ENCODE measurements at regions not wholly inside any gene's neighbourhood (a gene's known extent, or its start where the extent isn't known, plus 50 kb on each side); places are given as distances from the start of the nearest gene placed in this dataset.

GRCh38 chr13:67827992-67828391 lies 597.9 kb upstream of the PCDH9 start:
- Histone ChIP-seq H3K9ac (ENCODE audit: low read length) (no peak overlapping the region), H4K20me1 (ENCODE audit: low read depth, low read length) (no peaks in the 10 kb centered on the region), H3K27ac (ENCODE audit: low read depth, low read length) (no peak overlapping the region), H3K27me3 (ENCODE audit: low read length) (no peaks in the 10 kb centered on the region), H3F3A (ENCODE audit: insufficient read depth) (no peaks in the 10 kb centered on the region), H3K9me3 (ENCODE audit: insufficient read depth, low read length) (no peaks in the 10 kb centered on the region), H3K79me2 (ENCODE audit: insufficient read depth, low read length) (no peaks in the 10 kb centered on the region), H3K4me3 (ENCODE audit: insufficient read depth, low read length, poor library complexity, severe bottlenecking) (no peak overlapping the region), H3K4me2 (ENCODE audit: low read depth, low read length, poor library complexity, severe bottlenecking) (no peak overlapping the region), H3K36me3 (ENCODE audit: low read length) (no peaks in the 10 kb centered on the region), H2AFZ (ENCODE audit: low read depth, low read length, severe bottlenecking) (no peak overlapping the region), H3K9me2 (replicated peaks; ENCODE audit: insufficient read depth, low read length) (no peaks in the 10 kb centered on the region)
- TF ChIP-seq CTCF (IDR thresholded peaks at IDR 0.05; ENCODE audit: insufficient read depth, low read length, poor library complexity, severe bottlenecking) (no peak), EZH2phosphoT487 (conservative IDR thresholded peaks at IDR 0.05; ENCODE audit: low read length) (no peak)

- Histone ChIP-seq H3F3A (ENCODE audit: insufficient read depth) (no peaks in the 10 kb centered on the region), H2AFZ (ENCODE audit: low read depth, low read length, severe bottlenecking) (peak overlapping the region; percentile 80)
Observed at GRCh38 chr13:67821606-67822005, 591.5 kb upstream of the PCDH9 start.

GRCh38 chr13:67806796-67807195 lies 576.7 kb upstream of the PCDH9 start:
- H3K9me3 ChIP-seq (ENCODE audit: insufficient read depth, low read length) = no peaks in the 10 kb centered on the region
- H3K9ac ChIP-seq (ENCODE audit: low read length) = no peak overlapping the region
- H3K4me3 ChIP-seq (ENCODE audit: insufficient read depth, low read length, poor library complexity, severe bottlenecking) = no peak overlapping the region
- H3K27ac ChIP-seq (ENCODE audit: low read depth, low read length) = no peak overlapping the region
- no peaks in the 10 kb centered on the region for H3K36me3 ChIP-seq (ENCODE audit: low read length)
- no peaks in the 10 kb centered on the region for H3K79me2 ChIP-seq (ENCODE audit: insufficient read depth, low read length)
- no peak overlapping the region for H2AFZ ChIP-seq (ENCODE audit: low read depth, low read length, severe bottlenecking)
- H3F3A ChIP-seq (ENCODE audit: insufficient read depth) = no peaks in the 10 kb centered on the region
- no peak overlapping the region for H3K4me2 ChIP-seq (ENCODE audit: low read depth, low read length, poor library complexity, severe bottlenecking)
- H4K20me1 ChIP-seq (ENCODE audit: low read depth, low read length) = no peaks in the 10 kb centered on the region
- H3K27me3 ChIP-seq (ENCODE audit: low read length) = no peaks in the 10 kb centered on the region
- no peaks in the 10 kb centered on the region for H3K9me2 ChIP-seq (replicated peaks; ENCODE audit: insufficient read depth, low read length)
- TF ChIP-seq CTCF (IDR thresholded peaks at IDR 0.05; ENCODE audit: insufficient read depth, low read length, poor library complexity, severe bottlenecking) = no peak
- TF ChIP-seq EZH2phosphoT487 (conservative IDR thresholded peaks at IDR 0.05; ENCODE audit: low read length) = no peak

More at GRCh38 chr13:67821606-67822005, 591.5 kb upstream of the PCDH9 start:
- no peak overlapping the region for H3K27ac ChIP-seq (ENCODE audit: low read depth, low read length)
- H3K4me3 ChIP-seq (ENCODE audit: insufficient read depth, low read length, poor library complexity, severe bottlenecking) = no peak overlapping the region
- no peaks in the 10 kb centered on the region for H3K79me2 ChIP-seq (ENCODE audit: insufficient read depth, low read length)
- H3K36me3 ChIP-seq (ENCODE audit: low read length) = no peaks in the 10 kb centered on the region
- no peak for TF ChIP-seq CTCF (IDR thresholded peaks at IDR 0.05; ENCODE audit: insufficient read depth, low read length, poor library complexity, severe bottlenecking)
- H3K9me3 ChIP-seq (ENCODE audit: insufficient read depth, low read length) = no peaks in the 10 kb centered on the region
- H3K9ac ChIP-seq (ENCODE audit: low read length) = no peak overlapping the region
- no peak overlapping the region for H3K4me2 ChIP-seq (ENCODE audit: low read depth, low read length, poor library complexity, severe bottlenecking)
- H3K9me2 ChIP-seq (replicated peaks; ENCODE audit: insufficient read depth, low read length) = no peaks in the 10 kb centered on the region
- H3K27me3 ChIP-seq (ENCODE audit: low read length) = no peaks in the 10 kb centered on the region
- no peaks in the 10 kb centered on the region for H4K20me1 ChIP-seq (ENCODE audit: low read depth, low read length)

GRCh38 chr13:67803118-67803517 lies 573.0 kb upstream of the PCDH9 start:
- no peaks in the 10 kb centered on the region for H4K20me1 ChIP-seq (ENCODE audit: low read depth, low read length)
- H3K9ac ChIP-seq (ENCODE audit: low read length) = no peak overlapping the region
- H3K4me2 ChIP-seq (ENCODE audit: low read depth, low read length, poor library complexity, severe bottlenecking) = no peak overlapping the region
- H2AFZ ChIP-seq (ENCODE audit: low read depth, low read length, severe bottlenecking) = no peak overlapping the region
- no peaks in the 10 kb centered on the region for H3K9me2 ChIP-seq (replicated peaks; ENCODE audit: insufficient read depth, low read length)
- no peaks in the 10 kb centered on the region for H3K27me3 ChIP-seq (ENCODE audit: low read length)
- no peaks in the 10 kb centered on the region for H3F3A ChIP-seq (ENCODE audit: insufficient read depth)
- H3K4me3 ChIP-seq (ENCODE audit: insufficient read depth, low read length, poor library complexity, severe bottlenecking) = no peak overlapping the region
- H3K36me3 ChIP-seq (ENCODE audit: low read length) = no peaks in the 10 kb centered on the region
- TF ChIP-seq CTCF (IDR thresholded peaks at IDR 0.05; ENCODE audit: insufficient read depth, low read length, poor library complexity, severe bottlenecking) = no peak
- no peaks in the 10 kb centered on the region for H3K9me3 ChIP-seq (ENCODE audit: insufficient read depth, low read length)
- H3K27ac ChIP-seq (ENCODE audit: low read depth, low read length) = no peak overlapping the region
- H3K79me2 ChIP-seq (ENCODE audit: insufficient read depth, low read length) = no peaks in the 10 kb centered on the region
